Neuron (in vitro differentiated cells): ENCODE measurements at regions not wholly inside any gene's neighbourhood (a gene's known extent, or its start where the extent isn't known, plus 50 kb on each side); places are given as distances from the start of the nearest gene placed in this dataset.
"Not testable (repeated sequence)": the region's sequence is repeated elsewhere in the genome, so short reads cannot be mapped to it uniquely, and the experiment has no call there.

Source experiments
- H2AFZ ChIP-seq: one replicate; pipeline ENCODE4 v1.6.1; 2013; ENCODE audit warnings: low read depth, mild to moderate bottlenecking, inconsistent platforms, low read length, moderate library complexity
- H3K27me3 ChIP-seq: one replicate; pipeline ENCODE4 v1.6.1; 2013; ENCODE audit warnings: low read length; ENCODE audit not compliant: insufficient read depth
- H3K36me3 ChIP-seq: one replicate; pipeline ENCODE4 v1.6.1; 2013; ENCODE audit warnings: low read length; ENCODE audit not compliant: insufficient read depth
- H3K4me1 ChIP-seq: one replicate; pipeline ENCODE4 v1.6.1; 2013; ENCODE audit warnings: low read length; ENCODE audit not compliant: insufficient read depth
- H3K4me3 ChIP-seq: 2 replicates; pipeline ENCODE4 v1.5.1; 2013; ENCODE audit warnings: mild to moderate bottlenecking, low read length, moderate library complexity
- H3K9me3 ChIP-seq: one replicate; pipeline ENCODE4 v1.6.1; 2013; ENCODE audit warnings: low read length

DNA sequence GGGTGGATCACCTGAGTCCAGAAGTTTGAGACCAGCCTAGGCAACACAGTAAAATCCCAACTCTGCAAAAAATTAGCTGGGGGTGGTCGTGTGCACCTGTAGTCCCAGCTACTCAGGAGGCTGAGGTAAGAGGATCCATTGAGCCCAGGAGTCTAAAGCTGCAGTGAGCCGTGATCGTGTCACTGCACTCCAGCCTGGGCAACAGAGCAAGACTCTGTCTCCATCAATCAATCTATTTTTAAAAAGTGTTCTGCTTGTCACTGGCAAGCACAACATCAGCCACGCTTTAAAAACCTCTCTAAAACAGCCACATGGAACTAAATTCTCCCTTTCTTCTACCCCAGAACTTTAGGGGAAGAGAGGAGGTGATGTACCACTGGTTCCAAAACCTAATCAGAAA is 131.6 kb upstream of the RREB1 start:
- Histone ChIP-seq H3K4me3 (no peak overlapping the region), H3K9me3 (no peaks in the 10 kb centered on the region), H2AFZ (no peak overlapping the region), H3K36me3 (no peaks in the 10 kb centered on the region), H3K27me3 (no peaks in the 10 kb centered on the region), H3K4me1 (no peaks in the 10 kb centered on the region)

DNA sequence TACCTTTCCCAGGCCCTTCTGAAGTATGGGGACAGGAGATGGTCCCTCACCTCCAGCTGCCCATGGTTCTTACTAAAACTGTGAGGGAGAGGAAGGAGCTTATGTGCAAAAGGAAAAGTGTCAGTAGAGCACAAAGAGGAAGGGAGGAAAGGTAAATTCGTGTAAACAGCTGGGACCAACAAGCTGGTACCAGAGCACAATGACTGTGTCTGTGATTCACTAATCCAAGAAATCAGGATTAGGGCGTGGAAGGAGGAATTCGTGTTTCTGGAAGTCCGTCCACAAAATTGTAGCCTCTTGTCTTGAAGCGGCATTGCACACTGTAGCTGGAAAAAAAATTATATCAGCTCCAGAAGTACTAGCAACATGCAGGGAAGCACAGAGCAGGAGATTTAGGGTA is 129.0 kb upstream of the RREB1 start:
- Histone ChIP-seq H3K9me3 (no peaks in the 10 kb centered on the region), H2AFZ (no peak overlapping the region), H3K36me3 (no peaks in the 10 kb centered on the region), H3K27me3 (no peaks in the 10 kb centered on the region), H3K4me1 (no peaks in the 10 kb centered on the region), H3K4me3 (no peak overlapping the region)

DNA sequence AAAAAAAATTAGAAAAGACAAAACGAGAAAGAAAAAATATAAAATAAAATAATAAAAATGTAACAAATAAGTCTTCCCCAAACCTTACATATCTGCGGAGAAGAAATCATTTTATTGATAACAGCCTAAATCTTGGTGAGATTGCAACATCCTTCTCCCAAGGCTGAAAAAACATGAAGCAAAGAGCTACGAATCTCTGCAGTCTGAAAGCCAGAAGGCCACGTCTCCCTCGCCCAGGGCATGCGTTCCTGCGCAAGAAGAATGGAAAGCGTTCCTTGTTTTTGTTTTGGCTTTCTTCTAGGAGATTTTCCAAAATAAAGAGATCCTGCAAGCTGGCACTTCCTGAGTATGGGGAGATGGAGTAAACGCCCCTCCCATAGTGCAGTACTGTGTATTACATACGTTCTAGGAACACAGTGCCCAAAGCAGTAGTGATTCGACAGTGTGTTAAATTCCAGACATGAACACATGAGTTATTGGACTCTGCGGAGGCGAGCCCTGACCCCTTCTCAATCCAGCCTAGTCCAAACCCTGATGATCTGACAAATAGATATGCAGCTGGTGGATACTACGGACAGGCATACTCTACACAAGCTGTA is 126.7 kb upstream of the RREB1 start:
- Histone ChIP-seq H3K9me3 (no peaks in the 10 kb centered on the region), H3K36me3 (no peaks in the 10 kb centered on the region), H3K4me3 (no peak overlapping the region), H3K4me1 (no peaks in the 10 kb centered on the region), H2AFZ (no peak overlapping the region), H3K27me3 (no peaks in the 10 kb centered on the region)

DNA sequence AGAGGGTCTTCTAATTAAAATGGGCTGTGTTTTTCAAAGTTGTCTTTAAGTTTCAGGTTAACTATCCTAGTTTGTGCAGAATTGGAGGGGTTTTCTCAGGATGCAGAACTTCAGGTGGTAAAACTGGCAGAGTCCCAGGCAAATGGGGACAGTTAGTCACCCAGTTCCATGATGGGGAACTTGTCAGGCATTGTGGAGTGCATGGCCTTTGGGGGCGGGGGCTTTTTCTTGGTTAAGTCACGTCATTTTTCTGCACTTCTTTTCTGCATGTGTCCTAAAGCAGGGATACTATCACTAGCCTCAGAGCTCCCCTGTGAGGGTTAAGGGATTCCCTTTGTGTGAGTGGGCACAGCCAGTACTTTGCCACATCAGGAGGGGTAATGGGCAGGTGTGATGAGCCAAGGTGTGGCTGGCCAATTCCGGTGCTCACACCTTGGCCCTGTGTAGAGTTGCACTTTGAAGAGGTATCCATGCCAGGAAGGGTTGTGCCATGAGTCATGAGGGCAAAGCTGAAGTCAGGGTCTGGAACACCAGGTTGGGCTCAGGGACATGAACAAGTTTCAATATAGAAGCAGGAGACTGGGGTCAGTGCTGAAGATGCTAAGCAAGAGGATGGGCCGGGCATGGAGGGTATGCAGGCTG is 126.0 kb upstream of the RREB1 start:
- Histone ChIP-seq H3K4me1 (no peaks in the 10 kb centered on the region), H3K27me3 (no peaks in the 10 kb centered on the region), H3K9me3 (no peaks in the 10 kb centered on the region), H3K36me3 (no peaks in the 10 kb centered on the region), H3K4me3 (no peak overlapping the region), H2AFZ (no peak overlapping the region)

DNA sequence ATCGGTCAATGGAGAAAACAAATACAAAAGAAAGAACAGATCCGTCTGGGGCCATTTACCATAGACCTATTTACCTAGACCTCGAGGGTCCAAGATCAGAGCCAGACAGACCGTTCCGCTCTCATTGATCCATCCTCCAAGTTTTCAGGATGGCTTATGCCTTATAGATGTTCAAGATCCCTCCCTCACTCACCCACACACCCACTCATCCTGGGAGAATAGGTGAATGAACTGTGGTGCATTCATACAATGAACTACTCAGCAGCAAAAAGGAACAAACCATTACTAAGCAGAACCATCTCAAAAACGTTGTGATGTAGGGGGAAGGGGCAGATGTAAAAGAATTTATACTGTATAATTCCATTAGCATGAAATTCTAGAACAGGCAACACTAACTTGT is 125.1 kb upstream of the RREB1 start:
- Histone ChIP-seq H2AFZ (no peak overlapping the region), H3K4me1 (no peaks in the 10 kb centered on the region), H3K9me3 (no peaks in the 10 kb centered on the region), H3K27me3 (no peaks in the 10 kb centered on the region), H3K4me3 (no peak overlapping the region), H3K36me3 (no peaks in the 10 kb centered on the region)

DNA sequence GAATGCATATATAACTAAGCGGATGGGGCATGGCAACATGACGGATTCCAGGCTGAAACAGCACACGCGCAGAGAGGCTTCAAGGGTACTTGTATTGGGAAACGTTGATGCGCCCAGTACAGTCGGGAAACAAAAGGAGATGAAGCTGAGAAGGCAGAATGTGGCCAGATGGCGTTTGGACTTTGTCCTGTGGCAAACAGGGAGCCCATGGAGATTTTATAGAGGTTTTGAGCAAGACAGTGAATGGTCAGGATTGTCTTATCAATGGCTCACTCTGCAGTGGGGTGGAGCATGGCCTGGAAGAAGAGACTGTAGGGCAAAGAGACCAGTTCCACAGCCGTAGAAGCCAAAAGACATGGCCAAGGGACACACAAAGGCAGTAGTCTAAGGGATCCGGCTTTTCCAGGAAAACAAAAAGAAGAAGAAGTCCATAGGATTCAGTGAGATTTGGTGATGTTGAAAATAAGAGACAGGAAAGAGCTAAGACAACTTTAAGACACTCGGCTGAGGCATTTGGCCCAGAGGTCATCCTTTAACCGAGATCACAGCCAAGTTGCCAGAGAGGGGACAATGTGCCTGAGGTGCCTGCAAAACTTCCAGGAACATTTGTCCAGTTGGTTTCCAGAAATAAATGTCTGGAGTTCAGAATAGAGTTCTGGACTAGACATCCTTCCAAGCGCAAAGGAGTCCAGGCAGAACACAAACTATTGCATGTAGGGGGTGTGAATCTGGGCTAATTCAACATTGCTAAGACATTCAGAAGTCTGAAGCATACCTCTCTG is 123.0 kb upstream of the RREB1 start:
- Histone ChIP-seq H3K4me3 (no peak overlapping the region), H2AFZ (no peak overlapping the region), H3K9me3 (no peaks in the 10 kb centered on the region), H3K4me1 (no peaks in the 10 kb centered on the region), H3K27me3 (no peaks in the 10 kb centered on the region), H3K36me3 (no peaks in the 10 kb centered on the region)

DNA sequence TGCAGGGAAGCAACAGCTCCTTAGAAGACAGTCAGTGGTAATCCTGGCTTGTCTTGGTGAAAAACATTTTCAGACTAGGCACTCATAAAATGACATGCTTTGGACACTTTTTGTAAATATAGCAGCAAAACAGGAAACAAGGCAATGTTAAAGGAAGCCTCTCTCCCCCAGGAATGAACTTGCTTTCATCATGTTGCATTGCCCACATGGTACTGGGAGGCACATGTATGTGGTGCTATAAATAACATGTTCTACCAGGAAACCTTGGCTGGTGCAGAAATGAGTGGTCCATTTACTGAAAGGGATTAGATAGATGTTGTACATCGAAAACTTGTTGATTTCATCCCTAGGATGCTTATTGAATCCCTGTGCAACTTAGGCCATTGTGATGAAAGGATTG is 121.4 kb upstream of the RREB1 start:
- Histone ChIP-seq H3K9me3 (no peaks in the 10 kb centered on the region), H2AFZ (no peak overlapping the region), H3K36me3 (no peaks in the 10 kb centered on the region), H3K4me1 (no peaks in the 10 kb centered on the region), H3K27me3 (no peaks in the 10 kb centered on the region), H3K4me3 (no peak overlapping the region)

DNA sequence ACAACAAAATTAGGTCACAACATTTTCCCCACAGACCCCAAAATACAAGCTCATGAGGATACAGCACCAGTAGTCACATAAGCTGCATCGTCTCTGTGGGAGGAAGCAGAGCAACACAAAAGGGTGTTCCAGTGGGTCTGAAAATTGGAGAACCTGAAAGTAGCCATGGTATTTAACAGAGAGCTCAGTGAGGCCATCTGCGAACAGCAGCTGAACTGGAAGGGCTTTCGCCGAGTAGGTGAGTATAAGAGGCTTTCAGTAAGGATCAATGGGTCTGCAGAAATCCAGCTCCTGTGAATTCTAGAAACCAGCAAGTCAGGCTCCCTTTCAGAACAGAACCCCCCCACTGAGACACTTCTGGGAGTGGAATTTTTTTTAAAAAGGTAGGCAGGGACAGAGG is 120.0 kb upstream of the RREB1 start:
- no peaks in the 10 kb centered on the region for H3K36me3 ChIP-seq

DNA sequence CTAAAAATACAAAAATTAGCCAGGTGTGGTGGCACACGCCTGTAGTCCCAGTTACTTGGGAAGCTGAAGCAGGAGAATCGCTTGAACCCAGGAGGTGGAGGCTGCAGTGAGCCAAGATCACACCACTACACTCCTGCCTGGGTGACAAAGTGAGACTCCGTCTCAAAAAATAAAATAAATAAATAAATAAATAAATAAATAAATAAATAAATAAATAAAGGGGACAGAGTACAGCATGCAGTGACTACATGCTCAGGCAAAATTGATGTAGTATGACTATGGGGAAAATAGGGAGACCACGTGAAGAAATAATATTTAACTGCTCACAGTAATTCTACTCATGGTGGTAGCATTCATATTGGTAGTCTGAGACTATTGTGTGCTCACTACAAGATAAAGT is 117.7 kb upstream of the RREB1 start:
- not testable (repeated sequence) for H3K4me1 ChIP-seq, H3K4me3 ChIP-seq

More for the DNA sequence above, 120.0 kb upstream of the RREB1 start:
- Histone ChIP-seq H3K9me3 (no peaks in the 10 kb centered on the region), H3K4me1 (no peaks in the 10 kb centered on the region), H2AFZ (no peak overlapping the region), H3K27me3 (no peaks in the 10 kb centered on the region), H3K4me3 (no peak overlapping the region)

DNA sequence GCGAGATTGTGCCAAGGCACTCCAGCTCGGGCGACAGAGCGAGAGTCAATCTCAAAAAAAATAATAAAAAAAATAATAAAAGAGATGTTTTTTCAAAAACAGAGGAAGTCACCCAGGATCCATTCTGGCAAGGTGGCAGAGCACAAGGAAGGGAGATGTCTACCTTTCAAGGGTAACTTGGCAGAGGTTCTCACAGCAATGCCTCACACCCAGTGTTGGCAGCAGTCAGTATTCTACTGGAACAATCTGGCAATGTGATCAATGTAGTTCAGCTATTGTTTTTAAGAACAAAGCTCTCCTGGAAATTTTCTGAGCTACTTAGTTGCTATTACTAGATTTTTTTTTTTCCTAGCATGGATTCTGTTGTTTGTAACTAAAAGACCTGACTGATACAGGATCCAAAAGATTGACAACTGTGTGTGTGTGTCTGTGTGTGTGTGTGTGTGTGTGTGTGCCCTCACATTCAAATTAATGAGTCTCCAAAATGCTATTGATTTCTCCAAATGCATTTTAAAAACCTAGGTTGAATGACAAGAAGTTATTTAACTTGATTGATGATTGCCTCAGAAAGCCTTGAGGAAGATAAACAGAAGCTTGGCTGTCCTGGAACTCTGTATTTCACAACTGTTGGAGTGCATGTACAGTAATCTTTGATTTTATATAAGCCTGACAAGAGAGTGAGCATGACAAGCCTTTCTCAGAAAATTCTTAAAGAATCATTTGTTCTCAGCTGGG is 114.1 kb upstream of the RREB1 start:
- Histone ChIP-seq H3K4me3 (no peak overlapping the region), H2AFZ (no peak overlapping the region), H3K27me3 (no peaks in the 10 kb centered on the region), H3K36me3 (no peaks in the 10 kb centered on the region), H3K9me3 (no peaks in the 10 kb centered on the region), H3K4me1 (no peaks in the 10 kb centered on the region)

More for the DNA sequence above, 117.7 kb upstream of the RREB1 start:
- H3K9me3 ChIP-seq, H2AFZ ChIP-seq, H3K36me3 ChIP-seq, H3K27me3 ChIP-seq: not testable (repeated sequence)

DNA sequence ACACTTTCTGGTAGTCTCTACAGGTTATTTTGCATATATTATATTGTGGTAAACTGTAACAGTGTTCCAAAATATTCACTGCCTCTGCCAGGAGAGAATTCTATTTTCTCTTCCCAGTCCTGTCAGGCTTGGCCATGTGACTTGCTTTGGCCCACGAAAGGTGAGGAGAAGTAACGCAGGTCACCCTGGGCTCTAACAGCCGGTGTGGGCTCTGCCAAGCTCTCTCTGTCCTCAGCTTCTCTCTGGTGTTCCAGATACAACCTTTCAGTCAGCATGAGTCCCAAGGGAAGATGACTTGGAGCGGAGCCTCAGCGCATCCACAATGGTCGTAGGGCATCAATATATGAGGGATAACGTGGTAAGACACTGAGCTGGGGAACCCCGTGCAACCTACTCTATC is 113.0 kb upstream of the RREB1 start:
- Histone ChIP-seq H3K4me3 (no peak overlapping the region), H3K27me3 (no peaks in the 10 kb centered on the region), H3K4me1 (no peaks in the 10 kb centered on the region), H3K9me3 (no peaks in the 10 kb centered on the region), H3K36me3 (no peaks in the 10 kb centered on the region), H2AFZ (no peak overlapping the region)

DNA sequence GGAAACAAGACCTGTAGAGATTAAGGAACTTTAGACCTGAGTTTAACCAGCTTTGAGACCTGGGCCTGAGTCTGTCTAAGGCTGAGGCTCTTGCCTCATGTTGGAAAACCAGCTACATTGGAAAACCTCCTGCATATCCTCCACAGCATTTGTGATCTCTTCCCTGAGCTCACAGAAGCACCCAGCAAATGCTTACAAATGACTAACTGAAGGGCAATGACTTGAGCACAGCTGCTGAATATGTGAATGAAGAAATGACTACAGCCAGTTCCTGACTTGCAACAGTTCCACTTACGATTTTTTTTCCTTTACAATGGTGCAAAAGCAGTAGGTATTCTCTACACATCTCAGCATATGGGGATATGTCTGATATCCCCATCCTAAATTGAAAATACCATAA is 112.4 kb upstream of the RREB1 start:
- Histone ChIP-seq H3K9me3 (no peaks in the 10 kb centered on the region), H3K4me3 (no peak overlapping the region), H3K4me1 (no peaks in the 10 kb centered on the region), H3K27me3 (no peaks in the 10 kb centered on the region), H3K36me3 (no peaks in the 10 kb centered on the region), H2AFZ (no peak overlapping the region)

DNA sequence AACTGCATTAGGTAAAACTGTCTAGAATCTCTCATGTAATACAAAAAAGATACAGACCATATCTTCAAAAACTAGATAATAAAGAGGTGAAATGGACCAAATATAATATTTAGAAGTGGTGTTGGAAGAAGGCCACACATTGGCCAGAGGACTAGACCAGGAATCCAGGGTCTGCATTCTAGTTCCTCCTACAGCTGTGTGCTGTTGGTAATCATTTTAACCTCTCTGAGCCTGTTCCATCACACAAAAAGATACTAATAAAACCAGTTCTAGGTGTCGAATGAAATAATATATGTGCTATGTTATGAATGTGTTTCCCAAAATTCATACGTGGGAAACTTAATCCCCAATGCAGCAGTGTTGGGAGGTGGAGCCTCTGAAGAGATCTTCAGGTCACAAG is 111.6 kb upstream of the RREB1 start:
- H3K9me3 ChIP-seq = no peaks in the 10 kb centered on the region

More for the DNA sequence above, 111.6 kb upstream of the RREB1 start:
- no peak overlapping the region for H3K4me3 ChIP-seq
- no peaks in the 10 kb centered on the region for H3K4me1 ChIP-seq
- no peak overlapping the region for H2AFZ ChIP-seq
- H3K36me3 ChIP-seq = no peaks in the 10 kb centered on the region
- H3K27me3 ChIP-seq = no peaks in the 10 kb centered on the region
